GF-D8 (cell line): ENCODE measurements at regions not wholly inside any gene's neighbourhood (a gene's known extent, or its start where the extent isn't known, plus 50 kb on each side); places are given as distances from the start of the nearest gene placed in this dataset.
"Not testable (repeated sequence)": the region's sequence is repeated elsewhere in the genome, so short reads cannot be mapped to it uniquely, and the experiment has no call there.

Source experiments
- DNase-seq: peaks from one replicate; lab custom pipeline; 2025; lab: John Stamatoyannopoulos, UW

DNA sequence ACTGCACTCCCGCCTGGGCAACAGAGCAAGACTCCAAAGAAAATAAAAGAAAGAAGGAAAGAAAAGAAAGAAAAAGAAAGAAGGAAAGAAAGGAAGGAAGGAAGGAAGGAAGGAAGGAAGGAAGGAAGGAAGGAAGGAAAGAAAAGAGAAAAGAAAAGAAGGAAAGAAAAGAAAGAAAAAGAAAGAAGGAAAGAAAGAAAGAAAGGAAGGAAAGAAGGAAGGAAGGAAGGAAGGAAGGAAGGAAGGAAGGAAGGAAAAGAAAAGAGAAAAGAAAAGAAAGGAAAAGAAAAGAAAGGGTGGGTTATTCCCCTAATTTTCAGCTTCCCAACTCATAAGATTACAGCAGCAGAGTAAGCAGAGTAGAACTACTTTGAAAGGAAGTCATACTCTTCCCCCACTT lies 64.4 kb downstream of the TMEM200C start:
- not testable (repeated sequence) for DNase-seq

DNA sequence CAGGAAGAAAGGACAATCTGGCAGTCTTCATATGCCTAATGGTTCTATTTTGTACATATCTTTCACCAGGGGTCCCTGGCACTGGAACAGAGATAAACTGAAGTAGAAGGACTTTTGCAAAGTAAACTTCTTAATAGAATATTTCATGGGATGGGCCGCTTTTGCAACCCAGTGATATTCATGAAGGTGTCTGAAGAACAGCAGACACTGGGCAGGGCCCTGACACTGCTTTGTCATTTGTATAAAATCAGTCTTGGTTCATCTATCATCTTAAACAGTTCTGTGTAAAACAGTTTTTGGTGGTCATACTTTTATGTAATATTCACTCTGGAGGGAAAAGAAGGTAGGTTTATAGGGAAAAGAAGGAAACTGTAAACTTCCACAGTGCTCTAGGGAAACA lies 66.4 kb downstream of the TMEM200C start:
- DNase-seq, result no peak

DNA sequence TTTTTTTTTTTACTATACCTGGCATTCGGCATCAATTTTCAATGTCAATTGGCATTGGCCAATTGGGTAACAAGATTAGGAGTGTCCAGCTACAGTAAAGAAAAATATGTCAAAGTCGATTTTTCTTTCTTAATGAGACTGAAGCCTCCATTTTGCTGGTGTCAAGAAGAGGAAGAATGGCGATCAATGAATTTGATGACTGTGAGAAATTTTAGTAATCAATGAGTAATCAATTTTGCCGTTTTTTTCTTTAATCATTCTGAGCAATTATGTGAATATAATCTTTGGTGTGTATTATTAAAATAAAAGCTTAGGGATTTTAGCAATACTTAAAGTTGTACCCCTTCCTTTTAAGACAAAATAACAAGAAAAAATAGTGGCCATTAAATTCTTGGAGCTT lies 69.7 kb downstream of the TMEM200C start:
- DNase-seq, result no peak

DNA sequence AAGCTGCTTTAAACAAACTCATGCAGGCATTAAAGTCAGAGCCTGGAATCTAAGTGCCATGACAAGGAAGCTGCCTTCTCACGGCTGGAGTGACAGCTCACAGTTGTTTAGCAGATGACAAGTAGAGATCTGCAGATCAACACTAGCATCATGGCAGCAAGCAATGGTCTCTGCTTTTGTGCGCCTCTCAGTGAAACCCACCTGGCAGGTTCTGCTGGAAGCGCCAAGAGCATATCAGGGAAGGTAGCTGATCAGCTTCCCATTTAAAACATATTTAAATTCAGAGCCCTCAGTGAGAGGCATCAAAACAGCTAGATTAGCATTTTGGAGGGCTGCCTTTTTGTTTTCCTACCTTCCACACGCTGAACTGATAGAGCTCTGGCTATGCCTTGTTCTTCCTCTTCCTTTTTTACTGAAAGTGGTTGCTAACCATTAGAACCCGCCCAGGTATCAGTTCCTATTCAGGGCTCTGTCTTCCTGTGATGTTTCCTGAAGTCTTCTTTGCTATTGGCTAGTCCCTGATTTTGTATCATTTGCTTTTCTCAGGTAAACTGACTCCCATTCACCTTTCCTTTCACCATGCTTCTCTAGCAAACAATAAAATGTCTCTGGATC lies 70.8 kb downstream of the TMEM200C start:
- DNase-seq, result no peak

DNA sequence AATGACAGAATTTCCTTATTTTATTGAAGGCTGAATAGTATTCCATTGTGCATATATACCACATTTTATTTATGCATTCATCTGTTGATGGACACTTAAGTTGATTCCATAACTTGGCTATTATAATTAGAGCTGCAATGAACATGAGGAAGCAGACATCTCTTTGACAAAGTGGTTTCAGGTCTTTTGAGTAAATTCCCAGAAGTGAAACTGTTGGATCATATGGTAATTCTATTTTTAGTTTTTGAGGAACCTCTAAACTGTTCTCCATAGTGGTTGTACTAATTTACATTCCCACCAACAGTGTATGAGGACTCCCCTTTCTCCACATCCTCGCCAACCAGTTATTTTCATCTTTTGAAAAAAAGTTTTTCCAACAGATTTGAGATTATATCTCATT lies 77.5 kb downstream of the TMEM200C start:
- no peak for DNase-seq

DNA sequence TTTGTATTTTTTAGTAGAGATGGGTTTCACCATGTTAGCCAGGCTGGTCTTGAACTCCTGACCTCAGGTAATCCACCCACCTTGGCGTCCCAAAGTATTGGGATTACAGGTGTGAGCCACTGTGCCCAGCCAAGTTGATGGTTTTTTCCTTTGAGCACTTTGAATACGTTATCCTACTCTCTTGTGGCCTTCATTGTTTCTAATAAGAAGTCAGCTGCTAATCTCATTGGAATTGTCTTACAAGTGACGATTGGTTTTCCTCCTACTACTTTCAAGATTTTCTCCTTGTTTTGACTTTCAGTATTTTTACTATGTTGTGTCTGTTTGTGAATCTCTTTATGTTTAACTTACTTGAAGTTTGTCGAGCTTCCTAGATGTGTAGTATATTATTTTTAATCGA lies 88.5 kb downstream of the TMEM200C start:
- DNase-seq, result no peak

DNA sequence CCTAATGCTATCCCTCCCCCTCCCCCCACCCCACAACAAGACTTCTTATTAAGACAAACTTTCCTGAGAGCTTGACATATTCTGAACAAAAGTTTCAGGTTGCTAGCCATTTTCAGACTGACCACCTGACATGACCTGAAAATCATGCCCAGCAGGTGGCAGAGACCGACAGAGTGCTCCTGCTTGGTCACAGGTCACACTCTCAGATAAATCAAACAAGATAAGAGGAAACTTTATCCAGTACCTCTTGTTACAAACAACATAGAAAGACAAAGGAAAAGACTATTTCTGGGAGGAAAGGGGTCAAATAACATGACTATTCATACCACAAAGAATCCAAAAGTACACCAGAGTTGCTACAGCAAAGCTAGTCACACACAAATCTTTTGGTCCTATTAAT lies 107.4 kb downstream of the TMEM200C start:
- no peak for DNase-seq

DNA sequence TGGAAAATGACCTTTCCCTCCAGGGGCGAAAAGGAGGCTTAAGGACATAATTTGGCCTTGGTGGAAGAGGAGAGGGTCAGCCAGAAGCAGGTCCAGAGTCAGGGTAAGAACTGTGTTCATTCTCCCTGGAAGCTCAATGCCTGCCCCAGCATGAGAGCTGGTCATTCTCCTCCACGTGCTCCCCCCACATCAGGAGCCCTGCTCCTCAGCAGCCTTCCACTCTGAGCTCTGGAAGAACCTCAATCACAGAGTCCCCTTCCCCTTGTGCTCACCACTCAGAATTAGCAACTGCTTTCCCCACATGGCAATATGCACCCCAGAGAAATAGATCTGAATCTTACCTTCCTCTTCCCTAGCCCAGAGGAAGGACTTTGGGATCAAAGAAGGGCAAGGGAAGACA lies 115.4 kb downstream of the TMEM200C start:
- DNase-seq, result no peak

DNA sequence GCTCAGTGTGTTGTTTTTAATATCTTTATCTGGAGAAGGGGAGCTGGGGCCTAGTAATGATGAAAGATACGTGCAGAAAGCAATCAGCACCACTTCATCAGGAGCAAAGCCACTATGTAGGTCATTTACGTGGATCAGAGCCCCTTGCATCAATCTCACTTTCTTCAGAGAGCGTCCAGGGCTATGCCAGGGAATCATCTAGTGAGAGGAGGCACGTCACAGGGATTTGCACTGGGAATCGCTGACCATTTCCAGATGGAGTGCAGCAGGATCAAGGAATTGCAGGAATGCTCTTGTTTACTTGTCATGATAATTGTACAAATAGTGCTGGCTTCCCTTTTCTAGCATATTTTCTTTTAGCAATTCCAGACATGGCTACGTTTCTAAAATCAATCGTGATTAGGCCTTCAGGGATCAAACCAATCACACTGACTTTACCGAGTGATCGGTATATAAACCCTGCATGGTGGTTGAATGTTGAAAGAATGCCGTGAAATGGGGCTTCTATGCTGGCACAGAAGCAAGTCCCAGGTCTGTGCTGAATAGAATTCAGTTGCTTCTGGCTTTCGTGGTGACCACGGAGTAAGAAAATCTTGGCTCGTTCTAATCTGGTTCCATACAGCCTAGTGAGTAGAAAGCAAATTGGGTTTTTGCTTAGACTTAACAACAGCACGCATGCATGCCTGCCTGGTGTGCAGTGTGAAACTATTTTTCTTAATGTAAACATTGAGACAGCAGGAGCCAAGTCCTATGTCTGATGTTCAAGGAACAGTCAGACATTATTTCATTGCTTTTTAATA lies 122.8 kb downstream of the TMEM200C start:
- DNase-seq, result no peak

DNA sequence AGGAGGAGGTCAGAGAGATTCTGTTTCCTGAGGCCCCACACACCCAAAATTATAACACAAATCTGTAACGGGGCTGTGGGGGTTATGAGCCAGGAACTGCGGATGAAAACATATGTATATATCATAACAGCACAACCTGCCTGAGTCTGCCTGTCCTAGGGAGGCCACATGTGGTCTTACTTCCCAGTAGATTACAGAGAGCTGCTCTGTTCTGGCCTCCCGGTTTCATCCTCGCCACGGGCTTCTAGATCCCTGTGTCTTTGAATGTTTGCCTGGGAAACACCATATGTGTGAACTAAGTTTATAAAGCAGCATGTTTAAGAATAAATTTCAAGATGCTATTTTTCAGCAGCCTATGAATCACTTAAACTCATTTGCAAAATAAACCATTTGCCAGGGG lies 124.0 kb downstream of the TMEM200C start:
- DNase-seq, result no peak

DNA sequence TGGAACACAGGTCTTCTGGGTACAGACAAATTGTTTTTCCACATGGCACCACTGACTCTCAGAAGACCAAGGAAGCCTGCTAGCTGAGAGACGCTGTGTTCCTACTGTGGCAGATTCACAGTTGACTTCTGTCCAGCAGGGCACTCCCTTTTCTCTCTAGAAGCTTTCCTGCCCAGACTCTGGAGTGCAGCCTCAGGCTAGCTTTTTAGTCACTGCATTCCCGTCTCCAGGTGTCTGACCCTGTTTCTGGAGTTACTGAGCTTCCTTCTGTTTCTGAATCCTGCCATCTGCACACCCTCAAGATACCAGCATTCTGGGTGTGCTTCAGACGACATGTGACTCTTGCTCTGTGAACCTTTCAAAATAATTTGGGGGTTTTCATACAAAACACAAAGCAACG lies 125.1 kb downstream of the TMEM200C start:
- DNase-seq, result no peak

DNA sequence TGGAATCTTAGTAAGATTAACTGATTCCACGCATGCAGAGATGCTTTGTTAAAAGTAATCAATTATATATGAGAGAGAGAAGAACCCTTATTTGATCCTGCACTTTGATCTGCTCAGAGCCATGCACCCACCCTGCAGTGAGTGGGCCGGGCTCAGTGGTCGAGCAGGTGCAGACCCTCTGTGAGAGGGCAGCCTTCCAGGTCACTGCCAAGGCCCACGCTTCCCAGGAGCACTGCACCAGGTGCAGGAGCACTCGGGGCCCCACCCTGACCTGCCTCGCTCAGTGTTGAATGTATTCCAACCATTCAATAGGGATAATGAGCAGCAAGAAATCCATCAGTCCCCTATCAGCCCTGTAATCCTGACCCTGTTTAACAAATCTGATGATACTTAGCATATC lies 126.9 kb downstream of the TMEM200C start:
- no peak for DNase-seq

DNA sequence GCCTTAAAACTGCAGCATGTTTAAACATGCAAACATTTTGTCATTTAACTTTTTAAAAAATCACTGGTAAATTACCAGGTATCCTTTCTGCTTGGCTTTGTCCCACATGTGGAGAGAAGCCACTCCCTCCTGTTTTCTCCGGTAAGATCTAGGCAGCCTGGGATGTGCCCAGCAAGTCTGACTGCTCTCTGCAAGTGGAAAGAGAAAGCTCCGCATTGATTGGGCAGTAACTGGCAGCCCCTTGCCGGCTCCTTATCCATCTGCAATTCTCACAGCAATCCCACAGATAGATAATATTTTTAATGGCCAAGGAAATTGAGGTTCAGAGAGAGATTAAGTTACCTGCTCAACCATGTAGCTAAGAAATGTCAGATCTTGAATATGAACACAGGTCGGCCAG lies 136.1 kb downstream of the TMEM200C start:
- no peak for DNase-seq

DNA sequence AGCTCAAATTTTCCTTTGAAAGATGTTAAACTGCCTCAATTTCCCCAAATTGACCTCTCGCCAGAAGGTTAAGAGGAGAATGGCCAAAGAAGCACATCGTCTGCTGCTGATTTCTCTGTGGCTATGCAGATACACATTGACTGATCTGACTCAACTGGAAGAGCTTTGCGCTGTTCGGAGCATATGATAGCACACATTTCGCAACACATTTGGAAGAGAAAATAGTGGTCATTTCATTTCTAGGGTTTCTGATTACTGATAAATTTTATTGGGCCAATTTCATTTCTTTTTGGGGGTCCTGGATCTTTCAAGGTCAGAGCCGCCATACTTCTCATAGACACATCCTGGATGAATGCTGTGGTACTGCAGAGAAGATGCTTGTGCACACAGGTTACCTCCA lies 138.5 kb downstream of the TMEM200C start:
- DNase-seq, result no peak

DNA sequence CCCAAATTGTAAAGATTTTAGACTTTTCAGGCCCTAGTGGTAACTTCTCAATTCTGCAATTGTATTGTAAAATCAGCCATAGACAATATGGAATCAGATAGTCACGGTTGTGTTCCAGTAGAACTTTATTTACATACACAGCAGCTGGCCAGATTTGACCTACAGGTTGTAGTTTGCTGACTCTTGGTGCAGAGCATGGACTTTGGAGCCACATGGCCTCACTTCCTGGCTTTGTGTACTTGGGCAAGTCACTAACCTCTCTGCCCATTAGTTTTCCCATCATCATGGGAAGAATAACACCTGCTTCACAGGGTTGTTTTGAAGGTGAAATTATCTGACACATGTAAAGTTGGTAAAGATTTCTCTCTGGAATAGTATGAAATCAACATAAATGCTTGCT lies 147.6 kb downstream of the TMEM200C start:
- no peak for DNase-seq

DNA sequence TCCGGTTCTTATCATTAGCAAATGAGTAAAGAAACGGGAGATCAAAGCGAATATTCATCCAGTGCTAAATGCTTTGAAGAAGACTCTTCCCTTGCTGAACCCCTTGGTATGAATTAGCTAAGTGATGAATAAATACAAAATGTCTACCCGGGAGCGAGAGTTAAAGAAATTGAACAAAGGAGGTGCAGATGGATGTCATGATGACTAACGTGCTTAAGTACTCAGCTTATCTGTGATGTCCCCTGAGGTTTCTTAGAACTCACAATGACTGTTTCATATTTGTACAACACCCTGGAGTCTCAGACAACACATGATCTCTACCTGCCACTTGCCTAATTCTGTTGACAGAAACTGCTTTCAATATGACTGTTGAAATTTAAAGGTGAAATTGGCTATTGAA lies 148.5 kb downstream of the TMEM200C start:
- no peak for DNase-seq

DNA sequence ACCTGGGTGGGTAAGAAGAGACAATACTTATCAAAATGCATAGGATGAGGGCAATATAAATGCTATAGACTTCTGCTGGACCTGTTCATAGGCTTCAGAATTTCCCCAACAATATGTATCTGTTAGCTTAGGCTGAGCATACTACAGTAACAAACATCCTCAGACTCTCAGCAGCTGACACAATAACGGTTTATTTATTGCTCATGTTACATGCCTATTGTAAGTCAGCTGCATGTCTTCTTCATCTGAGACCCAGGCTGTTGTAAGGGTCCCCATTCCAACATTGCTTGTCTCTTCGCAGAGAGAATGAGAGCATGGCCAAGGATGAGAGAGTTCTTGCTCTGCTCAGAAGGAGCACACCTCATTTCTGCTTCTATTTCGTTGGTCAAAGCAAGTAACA lies 150.7 kb downstream of the TMEM200C start:
- DNase-seq, result no peak

DNA sequence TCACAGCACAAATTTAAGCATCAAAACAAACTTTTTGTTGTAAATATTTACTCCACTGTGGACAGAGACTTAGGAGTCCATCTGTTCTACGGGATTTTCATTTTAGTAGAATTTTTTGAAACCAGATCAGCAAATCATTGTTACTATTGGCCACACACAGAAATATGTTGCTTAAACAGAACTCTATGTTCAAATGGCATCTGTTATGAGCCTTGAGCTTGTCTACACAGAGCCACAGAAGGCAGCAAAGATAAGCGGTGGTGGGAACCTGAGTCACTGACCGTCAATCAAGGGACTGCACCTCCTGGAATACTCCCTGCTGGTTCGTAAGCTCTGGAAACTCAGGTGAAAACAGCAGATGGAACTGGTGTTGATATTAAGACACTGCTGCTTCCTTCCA lies 156.8 kb downstream of the TMEM200C start:
- no peak for DNase-seq

DNA sequence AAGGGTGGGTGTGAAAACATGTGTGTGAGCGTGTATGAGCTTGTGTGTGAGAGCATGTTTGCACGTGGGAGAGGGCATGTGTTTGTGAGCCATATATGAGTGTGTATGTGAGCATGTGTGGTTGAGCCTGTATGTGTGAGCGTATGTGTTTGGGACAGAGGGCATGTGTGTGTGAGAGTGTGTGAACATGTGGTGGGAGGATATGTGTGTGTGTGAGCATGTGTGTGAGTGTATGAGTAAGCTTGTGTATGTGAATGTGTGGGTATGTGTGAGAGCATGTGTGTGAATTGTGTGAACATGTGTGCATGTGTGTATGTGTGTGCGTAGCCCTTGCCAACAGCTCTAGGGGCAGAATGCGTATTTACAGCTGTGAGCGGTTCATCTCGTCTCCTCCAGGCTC lies 163.0 kb downstream of the TMEM200C start:
- DNase-seq, result no peak

DNA sequence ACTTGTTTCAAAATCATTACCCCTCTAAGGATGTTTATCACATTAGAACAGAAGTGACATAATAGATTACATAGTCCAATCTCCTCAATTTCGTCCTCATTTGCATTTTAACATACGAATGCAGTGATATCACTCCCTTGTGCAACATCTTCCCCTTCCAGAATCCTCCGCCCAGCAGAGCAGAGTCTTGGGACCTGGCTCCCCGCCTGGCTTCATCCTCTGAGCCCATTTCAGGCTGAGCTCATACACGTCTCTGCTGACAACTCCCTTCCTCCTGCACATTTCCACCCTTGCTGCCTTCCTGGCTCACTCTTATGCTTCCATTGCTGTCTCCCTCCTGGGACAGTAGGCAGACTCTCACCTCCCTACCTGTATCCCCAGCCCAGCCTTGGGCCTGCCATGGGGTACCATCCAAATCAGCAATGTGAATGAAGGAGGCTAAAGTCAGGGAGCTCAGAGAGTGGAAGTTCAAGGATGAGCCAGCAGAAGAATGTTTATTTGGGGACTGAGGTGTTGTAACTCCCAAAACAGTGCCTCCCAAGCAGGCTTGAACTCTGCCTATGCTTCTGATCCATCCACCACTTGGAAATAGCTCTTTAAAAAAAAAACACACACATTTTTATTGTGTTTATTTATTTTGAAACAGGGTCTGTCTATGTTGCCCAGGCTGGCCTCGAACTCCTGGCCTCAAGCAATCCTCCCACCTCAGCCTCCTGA lies 165.2 kb downstream of the TMEM200C start:
- no peak for DNase-seq

DNA sequence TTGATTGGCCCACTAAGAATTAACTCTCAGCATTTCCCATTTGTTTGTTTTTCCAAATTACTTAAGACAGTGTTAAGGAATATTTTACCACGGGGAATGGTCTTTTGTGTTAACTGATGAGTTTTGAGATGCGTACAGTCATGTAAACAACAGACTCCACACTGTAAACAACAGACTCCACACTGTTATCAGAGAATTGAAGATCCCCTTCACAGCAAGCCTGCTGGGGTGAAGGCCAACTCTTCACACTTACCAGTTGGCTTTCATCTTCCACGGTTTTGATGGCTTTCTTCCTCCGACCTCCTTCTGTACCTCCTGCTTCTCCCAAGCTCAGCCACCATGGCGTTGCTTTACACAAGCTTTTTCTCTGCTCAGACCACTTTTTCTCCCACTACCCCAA lies 166.8 kb downstream of the TMEM200C start:
- DNase-seq, result no peak

DNA sequence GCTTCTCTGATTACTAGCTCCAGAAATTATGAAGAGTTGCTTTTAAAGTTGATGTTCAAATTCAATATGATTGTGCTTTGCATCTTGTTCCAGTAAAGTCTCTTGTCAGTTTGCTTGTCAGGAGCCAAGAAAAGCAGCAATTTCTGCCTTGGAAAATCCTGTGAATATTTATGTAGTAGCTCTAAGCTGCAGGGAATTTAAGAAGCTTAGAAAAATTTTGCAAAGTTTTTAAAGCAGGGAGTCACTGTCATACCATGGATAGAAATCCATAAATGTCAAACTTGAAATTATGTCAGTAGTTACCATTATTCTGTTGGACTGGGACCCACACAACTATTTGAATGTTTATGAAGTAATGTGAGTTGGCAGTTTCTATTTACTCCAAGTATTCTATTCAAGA lies 169.3 kb downstream of the TMEM200C start:
- no peak for DNase-seq

DNA sequence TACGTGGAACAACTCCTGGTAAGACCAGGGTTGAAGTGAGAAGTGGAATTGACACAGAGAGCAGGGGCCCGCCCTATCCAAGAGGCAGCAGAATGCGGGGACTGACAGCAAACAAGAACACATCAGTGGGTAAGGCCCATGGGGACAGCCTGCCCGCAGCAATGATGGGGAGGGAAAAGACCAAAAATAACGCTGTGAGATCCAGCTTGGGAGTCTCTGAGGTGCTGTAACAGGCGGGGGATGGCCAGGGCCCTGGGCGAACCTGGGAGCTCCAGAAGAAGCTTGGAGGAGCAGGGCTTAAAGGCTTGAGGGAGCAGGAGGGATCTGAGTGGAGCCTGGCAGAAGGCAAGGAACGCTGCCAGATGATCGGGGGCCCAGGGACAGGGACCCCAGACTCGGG lies 173.4 kb downstream of the TMEM200C start:
- no peak for DNase-seq
